ENCODE measurements at regions not wholly inside any gene's neighbourhood (a gene's known extent, or its start where the extent isn't known, plus 50 kb on each side); places are given as distances from the start of the nearest gene placed in this dataset.

GRCh38 chr20:39397646-39398045 lies 435.5 kb downstream of the DHX35 start:
- CTCF ChIA-PET: no interaction called here
- POLR2A ChIA-PET: no interaction called here
- no peak overlapping the region for H3K4me3 ChIP-seq (ENCODE audit: low read depth, low read length)
- no peak for DNase-seq (ENCODE audit: low read depth, low spot score)
- TF ChIP-seq CTCF (IDR thresholded peaks at IDR 0.05; ENCODE audit: insufficient read depth, low read length, missing control alignments): no peak

GRCh38 chr20:39395478-39396291 lies 433.5 kb downstream of the DHX35 start:
- ChIA-PET POLR2A (no interaction called here), CTCF (interaction anchor here (0.7 kb wide), 1 partner anchor 19 kb away, joined by 3 read pairs; no protein-coding TSS in a partner anchor)
- no peak overlapping the region for H3K4me3 ChIP-seq (ENCODE audit: low read depth, low read length)
- no peak for TF ChIP-seq CTCF (IDR thresholded peaks at IDR 0.05; ENCODE audit: insufficient read depth, low read length, missing control alignments)
- no peak for DNase-seq (ENCODE audit: low read depth, low spot score)

GRCh38 chr20:39394461-39394860 lies 432.3 kb downstream of the DHX35 start:
- POLR2A ChIA-PET: no interaction called here

GRCh38 chr20:39390186-39390585 lies 428.0 kb downstream of the DHX35 start:
- ChIA-PET CTCF (no interaction called here), POLR2A (no interaction called here)
- no peak overlapping the region for H3K4me3 ChIP-seq (ENCODE audit: low read depth, low read length)
- no peak for TF ChIP-seq CTCF (IDR thresholded peaks at IDR 0.05; ENCODE audit: insufficient read depth, low read length, missing control alignments)
- DNase-seq (ENCODE audit: low read depth, low spot score): no peak

More at GRCh38 chr20:39394461-39394860, 432.3 kb downstream of the DHX35 start:
- no peak for DNase-seq (ENCODE audit: low read depth, low spot score)
- TF ChIP-seq CTCF (IDR thresholded peaks at IDR 0.05; ENCODE audit: insufficient read depth, low read length, missing control alignments): no peak
- CTCF ChIA-PET: no interaction called here
- H3K4me3 ChIP-seq (ENCODE audit: low read depth, low read length): no peak overlapping the region

- no peak for DNase-seq (ENCODE audit: low read depth, low spot score)
- POLR2A ChIA-PET: no interaction called here
- TF ChIP-seq CTCF (IDR thresholded peaks at IDR 0.05; ENCODE audit: insufficient read depth, low read length, missing control alignments): no peak
- CTCF ChIA-PET: no interaction called here
- no peak overlapping the region for H3K4me3 ChIP-seq (ENCODE audit: low read depth, low read length)
These were observed 419.5 kb downstream of the DHX35 start for GRCh38 chr20:39381595-39381994.

- H3K4me3 ChIP-seq (ENCODE audit: low read depth, low read length): no peak overlapping the region
- ChIA-PET CTCF (no interaction called here), POLR2A (no interaction called here)
- TF ChIP-seq CTCF (IDR thresholded peaks at IDR 0.05; ENCODE audit: insufficient read depth, low read length, missing control alignments): no peak
- no peak for DNase-seq (ENCODE audit: low read depth, low spot score)
These were observed 416.6 kb downstream of the DHX35 start for GRCh38 chr20:39378776-39379175.

Data from AG04449 (cell line).